ENCODE measurements at regions not wholly inside any gene's neighbourhood (a gene's known extent, or its start where the extent isn't known, plus 50 kb on each side); places are given as distances from the start of the nearest gene placed in this dataset.

DNA sequence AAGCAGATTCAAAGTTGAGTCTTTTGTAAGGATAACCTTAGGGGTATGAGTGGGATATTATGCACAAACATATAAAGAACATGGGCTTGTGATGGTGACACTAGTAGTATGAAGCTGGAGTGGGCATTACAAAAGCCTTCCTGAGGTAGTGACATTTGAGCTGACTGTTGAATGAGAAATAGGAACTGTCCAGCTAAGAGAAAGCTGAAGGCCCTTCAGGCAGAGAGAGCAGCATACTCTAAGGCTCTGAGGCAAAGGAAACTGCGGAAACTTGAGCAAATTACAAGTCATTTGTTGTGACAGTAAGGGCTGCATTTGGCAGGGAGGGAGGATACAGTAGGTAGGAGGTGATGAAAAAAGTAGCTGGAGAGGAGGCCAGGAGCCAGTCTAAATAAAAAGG is 190.7 kb upstream of the CD96 start:
- no peak for DNase-seq (ENCODE audit: low read depth in 1 of 2, low spot score in 1 of 2)

DNA sequence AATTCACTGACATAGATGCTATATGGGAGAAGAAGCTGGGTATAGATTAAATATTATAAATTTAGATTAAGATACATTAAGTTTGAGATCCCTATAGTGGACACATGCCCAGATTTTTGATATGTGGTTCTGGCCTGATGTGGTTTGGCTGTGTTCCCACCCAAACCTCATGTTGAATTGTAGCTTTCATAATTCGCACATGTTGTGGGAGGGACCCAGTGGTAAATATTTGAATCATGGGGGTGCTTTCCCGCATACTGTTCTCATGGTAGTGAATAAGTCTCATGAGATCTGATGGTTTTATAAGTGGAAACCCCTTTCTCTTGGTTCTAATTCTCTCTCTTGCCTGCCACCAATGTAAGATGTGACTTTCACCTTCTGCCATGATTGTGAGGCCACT is 189.4 kb upstream of the CD96 start:
- no peak for DNase-seq (ENCODE audit: low read depth in 1 of 2, low spot score in 1 of 2)

DNA sequence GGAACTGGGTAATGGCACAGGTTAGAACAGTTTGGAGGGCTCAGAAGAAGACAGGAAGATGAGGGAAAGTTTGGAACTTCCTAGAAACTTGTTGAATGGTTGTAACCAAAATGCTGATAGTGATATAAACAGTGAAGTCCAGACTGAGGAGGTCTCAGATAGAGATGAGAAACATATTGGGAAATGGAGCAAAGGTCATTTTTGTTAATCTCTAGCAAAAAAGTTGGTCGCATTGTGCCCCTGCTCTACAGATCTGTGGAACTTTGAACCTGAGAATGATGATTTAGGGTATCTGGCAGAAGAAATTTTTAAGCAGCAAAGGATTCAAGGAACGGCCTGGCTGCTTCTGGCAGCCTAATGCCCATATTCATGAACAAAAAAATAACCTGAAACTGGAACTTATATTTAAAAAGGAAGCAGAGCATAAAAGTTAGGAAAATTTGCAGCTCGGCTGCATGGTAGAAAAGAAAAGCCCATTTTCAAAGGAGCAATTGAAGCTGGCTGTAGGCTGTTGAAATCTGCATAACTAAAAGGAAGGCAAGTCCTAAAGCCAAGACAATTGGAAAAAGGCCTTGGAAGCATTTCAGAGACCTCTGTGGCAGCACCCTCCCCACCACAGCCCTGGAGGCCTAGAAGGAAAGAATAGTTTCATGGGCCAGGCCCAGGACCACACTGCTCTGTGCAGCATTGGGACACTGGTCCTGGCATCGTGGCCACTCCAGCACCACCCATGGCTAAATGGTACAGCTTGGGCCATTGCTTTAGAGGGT is 182.6 kb upstream of the CD96 start:
- no peak for DNase-seq (ENCODE audit: low read depth in 1 of 2, low spot score in 1 of 2)

DNA sequence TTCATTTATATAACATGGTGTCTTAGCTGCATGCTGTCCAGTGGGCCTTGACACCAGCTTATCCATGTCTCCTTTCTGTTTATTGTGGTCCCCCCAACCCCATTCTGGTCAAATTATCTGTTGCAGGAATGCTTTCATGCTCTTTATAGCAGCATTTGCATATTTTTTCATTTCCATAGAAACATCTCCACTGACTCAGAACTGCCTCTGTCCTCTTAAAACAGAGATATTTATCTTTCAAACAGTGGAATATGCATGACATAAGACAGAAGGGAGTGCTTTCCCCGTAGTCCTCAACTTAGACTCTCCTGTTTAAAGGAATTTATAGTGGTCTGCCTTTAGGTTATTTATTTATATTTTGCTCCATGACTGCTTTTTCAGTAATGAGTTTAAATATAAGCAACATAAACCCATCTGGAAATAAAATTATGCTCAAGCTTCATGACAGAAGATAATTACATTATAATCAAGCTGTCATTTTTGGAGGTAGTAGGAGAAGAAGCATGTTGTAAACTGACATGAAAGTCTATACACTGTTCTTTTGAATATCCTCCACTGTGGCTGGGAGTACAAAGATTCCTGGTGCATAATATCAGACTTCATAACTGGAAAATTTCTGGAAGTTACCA is 179.5 kb upstream of the CD96 start:
- no peak for DNase-seq (ENCODE audit: low read depth in 1 of 2, low spot score in 1 of 2)

DNA sequence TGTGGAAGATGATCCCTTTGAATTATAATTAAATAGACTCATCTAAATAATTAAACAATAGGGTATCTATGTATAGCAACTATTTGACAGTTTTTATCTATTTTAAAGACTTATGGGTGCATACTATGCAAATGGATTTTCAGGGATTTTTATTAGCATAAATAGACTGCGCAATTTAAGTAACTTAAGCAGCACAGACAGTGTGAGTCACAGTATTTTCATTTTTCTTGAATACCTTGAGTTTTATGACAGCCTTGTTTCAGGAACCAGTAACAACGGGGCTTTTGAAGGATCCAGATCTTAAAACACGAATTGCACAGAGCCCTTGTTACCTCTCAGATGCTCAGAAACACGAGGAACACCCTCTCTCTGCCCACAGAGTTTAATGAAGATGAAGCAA is 175.5 kb upstream of the CD96 start:
- DNase-seq (ENCODE audit: low read depth in 1 of 2, low spot score in 1 of 2), result no peak

DNA sequence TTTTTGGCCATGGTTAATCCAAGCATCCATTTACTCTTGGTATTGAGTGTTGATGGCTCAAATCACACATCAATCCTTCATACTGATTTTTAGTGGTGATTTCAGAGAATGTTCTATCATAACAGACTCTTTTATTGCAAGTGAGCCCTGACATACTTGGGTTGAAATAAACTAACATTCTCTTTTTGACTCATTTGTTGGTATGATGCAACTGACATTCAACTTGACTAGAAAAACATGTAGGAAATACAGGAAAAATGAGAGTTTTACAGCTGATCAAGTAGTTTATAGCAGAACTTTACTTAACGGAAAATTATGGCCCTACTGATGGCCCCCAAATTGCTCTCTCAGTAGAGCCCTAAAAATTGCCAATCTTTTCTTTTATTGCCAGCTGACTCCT is 173.9 kb upstream of the CD96 start:
- no peak for DNase-seq (ENCODE audit: low read depth in 1 of 2, low spot score in 1 of 2)

DNA sequence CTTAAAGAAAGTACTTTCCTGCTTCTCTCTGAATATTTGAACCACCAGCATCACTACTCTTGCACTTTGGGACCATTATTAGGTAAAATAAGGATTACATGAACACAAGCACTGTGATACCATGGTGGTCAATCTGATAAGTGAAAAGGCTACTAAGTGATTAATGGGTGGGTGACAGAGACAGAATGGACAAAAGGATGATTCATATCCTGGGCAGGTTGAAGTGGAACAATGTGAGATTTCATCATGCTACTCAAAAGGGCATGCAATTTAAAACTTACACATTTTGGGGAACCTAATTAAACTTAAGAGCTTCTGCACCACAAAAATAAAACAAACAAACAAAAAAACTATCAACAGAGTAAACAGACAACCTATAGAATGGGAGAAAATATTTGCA is 172.0 kb upstream of the CD96 start:
- DNase-seq (ENCODE audit: low read depth in 1 of 2, low spot score in 1 of 2), result no peak

DNA sequence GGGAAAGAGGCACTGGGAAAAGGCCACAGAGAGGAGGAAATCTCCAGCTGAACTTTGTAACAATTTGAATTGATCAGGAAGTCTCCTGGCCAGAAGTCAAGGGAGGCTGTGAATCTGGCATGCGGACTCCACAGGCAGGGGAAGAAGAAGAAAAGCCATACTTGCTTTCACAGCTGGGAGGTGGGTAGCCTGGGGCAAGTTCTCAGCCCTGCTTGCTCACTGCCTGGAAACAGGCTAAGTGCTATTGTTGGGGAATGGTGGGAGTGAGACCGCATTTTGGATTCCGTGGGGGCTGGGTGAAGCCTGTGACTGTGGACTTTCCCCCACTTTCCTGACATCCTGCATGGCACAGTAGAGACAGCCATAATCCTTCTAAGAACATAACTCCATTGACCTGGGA is 168.8 kb upstream of the CD96 start:
- no peak for DNase-seq (ENCODE audit: low read depth in 1 of 2, low spot score in 1 of 2)

DNA sequence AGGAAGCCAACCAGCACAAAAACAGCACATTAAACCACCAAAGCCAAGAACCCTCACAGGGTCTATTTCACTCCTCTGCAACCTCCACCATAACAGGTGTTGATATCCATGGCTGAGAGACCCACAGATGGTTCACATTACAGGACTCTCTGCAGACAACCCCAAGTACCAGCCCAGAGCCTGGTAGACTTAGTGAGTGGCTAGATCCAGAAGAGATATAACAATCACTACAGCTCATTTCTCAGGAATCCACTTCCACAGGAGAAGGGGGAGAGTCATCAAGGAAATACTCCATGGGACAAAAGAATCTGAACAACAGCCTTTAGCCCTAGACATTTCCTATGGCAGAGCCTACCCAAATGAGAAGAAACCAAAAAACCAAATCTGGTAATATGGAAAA is 168.1 kb upstream of the CD96 start:
- DNase-seq (ENCODE audit: low read depth in 1 of 2, low spot score in 1 of 2), result no peak

DNA sequence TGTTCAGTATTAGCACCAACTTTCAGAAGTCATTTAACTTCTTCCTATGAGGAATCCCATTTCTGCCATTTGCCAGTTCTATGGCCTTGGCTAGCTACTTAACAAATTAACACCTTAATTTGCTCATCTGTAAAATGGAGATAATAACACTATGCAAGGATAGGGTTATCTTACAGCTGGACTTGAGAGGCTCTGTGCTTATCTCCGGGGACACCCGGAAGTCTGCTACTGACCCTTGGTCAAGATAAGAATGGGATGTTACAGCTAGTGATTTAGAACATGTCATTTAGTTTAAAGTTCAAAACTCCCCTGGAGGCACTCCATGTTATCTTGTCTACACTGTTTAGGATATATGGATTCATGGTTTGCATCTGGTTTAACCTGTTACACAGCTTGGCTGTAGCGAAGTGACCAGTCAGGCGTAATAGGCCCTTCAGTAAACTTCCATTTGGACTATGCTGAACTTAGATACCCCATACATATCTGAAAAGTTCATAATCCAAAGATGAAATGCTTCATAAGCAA is 156.0 kb upstream of the CD96 start:
- DNase-seq (ENCODE audit: low read depth in 1 of 2, low spot score in 1 of 2), result no peak

DNA sequence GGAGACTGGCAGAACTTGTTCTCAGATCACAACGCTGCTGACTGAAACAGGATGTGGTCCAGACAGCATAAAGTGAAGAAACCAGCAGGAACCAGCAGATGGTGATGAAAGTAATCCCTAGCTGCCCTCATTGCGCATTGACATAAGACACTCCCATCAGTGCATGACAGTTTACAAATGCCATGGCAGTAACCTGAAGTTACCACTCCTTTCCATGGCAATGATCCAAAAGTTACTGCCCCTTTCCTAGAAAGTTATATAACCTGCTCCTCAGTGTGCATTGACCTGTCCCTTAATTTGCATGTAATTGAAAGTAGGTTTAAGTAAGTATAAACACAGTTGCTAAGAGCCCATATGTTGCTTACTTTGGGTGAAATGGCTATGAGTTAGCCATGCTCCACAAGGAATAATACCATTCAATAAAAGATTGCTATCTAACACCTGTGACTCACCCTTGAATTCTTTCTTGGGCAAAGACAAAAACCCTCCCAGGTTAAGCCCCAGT is 149.1 kb upstream of the CD96 start:
- peak in 1 of 2 donors; percentile 8 for DNase-seq (ENCODE audit: low read depth in 1 of 2, low spot score in 1 of 2)

DNA sequence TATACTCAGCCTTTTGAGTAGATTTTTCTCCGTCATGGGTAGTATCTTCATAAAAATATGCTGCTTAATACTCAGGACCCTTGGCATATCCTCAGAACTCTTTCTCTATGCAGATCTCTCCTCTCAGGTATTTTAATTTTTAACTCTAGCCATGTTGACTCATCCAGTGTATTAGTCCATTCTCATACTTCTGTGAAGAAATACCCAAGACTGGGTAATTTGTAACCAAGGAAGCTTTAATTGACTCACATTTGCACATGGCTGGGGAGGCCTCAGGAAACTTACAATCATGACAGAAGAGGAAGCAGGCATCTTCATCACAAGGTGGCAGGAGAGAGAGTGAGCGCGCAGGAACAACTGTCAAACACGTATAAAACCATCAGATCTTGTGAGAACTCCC is 129.3 kb upstream of the CD96 start:
- DNase-seq (ENCODE audit: low read depth in 1 of 2, low spot score in 1 of 2), result no peak

DNA sequence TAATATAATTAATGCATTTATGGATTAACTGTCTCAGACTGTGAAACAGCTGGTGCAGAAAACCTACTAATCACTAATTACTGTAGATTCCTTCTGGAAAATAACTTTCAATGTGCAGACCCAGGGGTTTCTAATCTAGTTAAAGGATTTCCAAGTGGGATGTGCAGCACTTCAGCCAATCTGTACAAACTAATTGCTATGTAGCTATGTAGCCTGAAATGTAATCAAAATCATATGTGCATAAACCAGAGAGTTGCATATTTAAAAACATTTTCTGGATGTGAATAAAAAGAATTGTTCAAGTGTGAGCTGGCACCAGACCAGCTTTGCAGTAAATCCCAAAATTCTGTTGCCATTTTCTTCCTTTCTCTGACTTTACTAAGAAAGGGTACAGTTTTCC is 127.5 kb upstream of the CD96 start:
- DNase-seq (ENCODE audit: low read depth in 1 of 2, low spot score in 1 of 2), result no peak

DNA sequence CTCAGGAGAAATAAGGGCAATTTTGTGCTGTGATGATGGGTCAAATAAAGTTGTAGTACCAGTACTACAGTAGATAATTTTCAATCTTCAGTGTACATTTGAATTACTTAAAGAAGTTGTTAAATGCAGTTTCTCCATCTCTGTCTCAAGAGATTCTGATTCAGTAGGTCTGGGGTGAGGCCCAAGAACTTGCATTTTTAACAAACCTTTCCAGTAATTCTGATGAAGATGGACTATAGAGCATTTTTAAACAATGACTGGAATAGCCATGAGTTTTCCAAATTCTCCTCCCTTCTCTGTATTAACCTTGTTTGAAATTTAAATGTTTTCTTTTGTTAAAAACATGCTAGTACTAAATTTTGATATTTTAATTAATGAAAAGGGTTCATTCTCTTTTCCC is 127.0 kb upstream of the CD96 start:
- DNase-seq (ENCODE audit: low read depth in 1 of 2, low spot score in 1 of 2), result no peak

DNA sequence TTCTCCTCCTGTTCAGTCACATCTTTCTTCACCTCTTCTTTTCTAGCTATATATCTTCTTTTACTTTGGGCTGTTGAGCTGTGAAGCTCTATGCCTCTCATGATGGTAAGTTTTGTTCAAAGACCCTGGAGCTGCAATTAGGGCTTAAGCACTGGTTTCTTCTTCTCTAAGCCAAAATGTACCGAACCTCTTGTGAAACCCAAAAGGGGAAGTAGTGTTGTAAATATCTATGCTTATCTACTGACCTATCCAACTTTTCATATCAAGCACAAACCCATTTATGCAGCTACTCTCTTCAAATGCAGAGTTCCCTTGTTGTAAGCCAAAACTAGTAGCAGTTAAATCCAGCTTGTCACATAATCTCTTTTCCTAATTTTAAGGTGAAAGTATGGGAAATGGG is 123.6 kb upstream of the CD96 start:
- no peak for DNase-seq (ENCODE audit: low read depth in 1 of 2, low spot score in 1 of 2)

DNA sequence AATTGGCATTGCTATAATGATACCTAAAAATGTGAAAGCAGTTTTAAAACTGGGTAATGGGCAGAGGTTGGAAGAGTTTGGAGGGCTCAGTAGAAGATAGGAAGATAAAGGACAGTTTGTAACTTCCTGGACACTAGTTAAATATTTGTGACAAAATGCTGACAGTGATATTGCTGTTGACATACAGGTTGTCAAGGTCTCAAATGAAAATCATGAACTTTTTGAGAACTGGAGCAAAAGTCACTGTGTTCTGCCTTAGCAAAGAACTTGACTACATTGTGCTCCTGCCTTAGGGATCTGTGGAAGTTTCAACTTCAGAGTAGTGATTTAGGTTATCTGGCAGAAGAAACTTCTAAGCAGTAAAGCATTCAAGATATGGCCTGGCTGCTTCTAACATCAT is 113.7 kb upstream of the CD96 start:
- no peak for DNase-seq (ENCODE audit: low read depth in 1 of 2, low spot score in 1 of 2)

DNA sequence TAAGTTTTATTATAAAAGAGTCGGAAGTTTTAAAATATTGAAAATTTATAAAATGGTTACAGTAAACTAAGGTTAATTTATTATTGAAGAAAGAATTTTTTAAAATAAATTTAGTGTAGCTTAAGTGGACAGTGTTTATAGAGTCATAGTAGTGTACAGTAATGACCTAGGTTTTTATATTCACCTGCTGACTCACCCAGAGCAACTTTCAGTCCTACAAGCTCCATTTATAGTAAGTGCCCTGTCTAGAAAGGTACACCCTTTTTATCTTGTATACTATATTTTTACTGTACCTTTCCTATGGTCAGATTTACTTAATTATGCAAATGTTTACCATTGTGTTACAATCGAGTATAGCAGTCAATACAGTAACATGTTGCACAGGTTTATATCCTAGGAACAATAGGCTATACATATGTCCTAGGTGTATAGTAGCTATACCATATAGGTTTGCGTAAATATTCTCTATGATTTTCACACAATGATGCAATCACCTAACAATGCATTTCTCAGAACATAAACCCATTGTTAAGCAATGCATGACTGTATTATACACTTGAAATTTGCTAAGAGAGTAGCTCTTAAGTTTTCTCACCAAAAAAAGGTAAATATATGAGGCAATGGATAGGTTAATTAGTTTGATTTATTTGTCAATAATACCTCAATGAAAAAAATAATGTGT is 106.9 kb upstream of the CD96 start:
- DNase-seq (ENCODE audit: low read depth in 1 of 2, low spot score in 1 of 2), result no peak

DNA sequence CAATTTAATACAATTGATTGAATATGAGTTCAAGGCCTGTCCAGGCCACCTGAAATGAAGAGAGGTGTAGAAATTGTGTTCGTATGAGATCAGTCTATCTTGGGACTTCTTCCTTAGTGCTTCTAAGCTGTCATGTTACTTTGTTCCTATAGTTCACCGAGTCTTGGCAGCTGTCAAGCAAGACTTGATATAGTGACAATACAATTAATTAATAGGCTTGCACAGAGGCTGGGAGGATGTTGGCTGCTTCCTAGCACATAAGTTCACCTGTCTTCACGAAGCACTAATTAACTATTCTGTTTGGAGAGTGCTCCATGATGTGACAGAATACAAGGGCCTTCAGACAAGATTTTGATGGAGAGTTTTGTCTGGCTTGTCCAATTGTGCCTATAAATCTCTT is 103.7 kb upstream of the CD96 start:
- DNase-seq (ENCODE audit: low read depth in 1 of 2, low spot score in 1 of 2), result no peak

DNA sequence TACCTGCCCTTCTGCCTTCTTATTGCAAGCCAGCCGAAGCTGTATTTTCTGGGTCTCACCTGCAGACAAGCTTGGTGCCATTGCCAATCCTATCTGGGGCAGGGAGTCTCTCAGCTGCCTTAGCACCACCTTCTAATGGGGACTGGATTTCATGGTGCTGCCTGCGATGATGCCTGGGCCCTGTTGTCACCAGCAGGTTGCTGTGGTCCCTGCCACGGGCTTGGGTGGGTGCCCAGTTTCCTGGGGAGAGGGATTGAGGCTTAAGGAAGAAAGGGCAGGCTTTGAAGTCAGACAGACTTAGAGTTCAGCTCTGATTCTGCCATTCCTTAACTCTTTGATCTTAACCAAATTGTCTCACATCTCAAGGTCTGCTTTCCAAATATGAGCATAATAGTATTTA is 87.4 kb upstream of the CD96 start:
- DNase-seq (ENCODE audit: low read depth in 1 of 2, low spot score in 1 of 2), result no peak

DNA sequence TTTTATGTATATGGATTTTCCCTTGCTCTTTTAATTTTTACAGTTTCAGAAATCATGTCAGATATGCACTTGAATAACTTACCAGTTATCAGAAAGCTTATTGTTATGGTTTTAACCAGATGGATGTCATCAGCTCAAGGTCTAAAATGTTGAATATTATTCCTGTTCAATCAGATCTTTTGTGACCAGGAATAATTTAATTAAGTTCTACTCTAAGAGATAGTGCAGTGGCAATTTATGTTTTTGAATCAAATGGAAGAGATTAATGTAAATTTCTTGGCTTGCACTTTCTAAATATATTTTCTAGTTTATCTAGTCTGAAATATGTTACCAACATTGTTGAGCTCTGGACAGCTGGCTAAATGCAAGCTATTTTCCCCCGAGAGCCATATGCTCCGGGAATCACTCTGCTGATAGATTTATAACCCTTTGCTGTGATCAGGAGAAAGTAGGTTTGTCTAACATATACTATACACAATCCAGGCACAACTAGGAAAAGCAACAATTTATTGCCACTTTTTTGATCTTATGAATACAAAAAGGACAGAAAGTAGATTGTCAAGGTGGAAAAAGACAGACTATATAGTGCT is 76.8 kb upstream of the CD96 start:
- DNase-seq (ENCODE audit: low read depth in 1 of 2, low spot score in 1 of 2), result no peak

DNA sequence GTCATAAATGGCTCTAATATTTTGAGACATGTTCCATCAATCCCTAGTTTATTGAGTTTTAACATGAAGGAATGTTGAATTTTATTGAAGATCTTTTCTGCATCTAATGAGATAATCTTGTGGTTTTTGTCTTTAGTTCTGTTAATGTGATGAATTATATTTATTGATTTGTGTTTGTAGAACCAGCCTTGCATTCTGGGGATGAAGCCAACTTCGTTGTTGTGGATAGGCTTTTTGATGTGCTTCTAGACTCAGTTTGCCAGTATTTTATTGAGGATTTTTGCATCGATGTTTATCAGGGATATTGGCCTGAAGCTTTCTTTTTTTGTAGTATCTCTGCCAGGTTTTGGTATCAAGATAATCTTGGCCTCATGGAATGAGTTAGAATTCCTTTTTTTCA is 72.0 kb upstream of the CD96 start:
- DNase-seq (ENCODE audit: low read depth in 1 of 2, low spot score in 1 of 2), result no peak

DNA sequence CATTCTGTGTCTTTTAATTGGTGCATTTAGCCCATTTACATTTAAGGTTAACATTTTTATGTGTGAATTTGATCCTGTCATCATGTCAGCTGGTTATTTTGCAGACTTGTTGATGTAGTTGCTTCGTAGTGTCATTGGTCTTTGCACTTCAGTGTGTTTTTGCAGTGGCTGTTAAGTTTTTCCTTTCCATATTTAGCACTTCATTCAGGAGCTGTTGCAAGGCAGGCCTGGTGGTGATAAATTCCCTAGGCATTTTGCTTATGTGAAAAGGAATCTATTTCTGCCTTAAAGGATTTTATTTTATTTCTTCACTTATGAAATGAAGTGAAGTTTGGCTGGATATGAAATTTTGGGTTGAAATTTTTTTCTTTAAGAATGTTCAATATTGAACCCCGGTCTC is 70.2 kb upstream of the CD96 start:
- no peak for DNase-seq (ENCODE audit: low read depth in 1 of 2, low spot score in 1 of 2)

Data from activated T-helper 1 cell treated with anti-CD3 and anti-CD28 coated beads, Interleukin-2, amount 50 U/mL, for 16 hours (primary cell).